Keratinocyte (primary cell): ENCODE measurements at regions not wholly inside any gene's neighbourhood (a gene's known extent, or its start where the extent isn't known, plus 50 kb on each side); places are given as distances from the start of the nearest gene placed in this dataset.

Source experiments
- DNase-seq: peaks from one replicate; pipeline ENCODE4 v3.0.0-alpha.2; 2011; ENCODE audit warnings: low read depth, missing footprints, low spot score
- FAIRE-seq: peaks from 2 replicates; lab custom pipeline; 2011; peaks lifted over from hg19 to GRCh38; lab: Jason Lieb, UNC
- H2AFZ ChIP-seq: 2 replicates; pipeline ENCODE4 v1.6.0; 2012; ENCODE audit warnings: low read length, control low read depth, inconsistent platforms; ENCODE audit not compliant: control insufficient read depth
- H3K27ac ChIP-seq: 2 replicates; pipeline ENCODE4 v1.5.1; 2011; ENCODE audit warnings: low read length; ENCODE audit not compliant: control insufficient read depth, insufficient read depth
- H3K27me3 ChIP-seq: 3 replicates; pipeline ENCODE4 v1.6.0; 2011; ENCODE audit warnings: low read length; ENCODE audit not compliant: control insufficient read depth, insufficient read depth; ENCODE audit errors: extremely low read depth
- H3K36me3 ChIP-seq, 2 experiments: 2 replicates in 1 of 2; 3 replicates in 1 of 2; pipeline ENCODE4 v1.5.1; 2011; ENCODE audit warnings: low read length in 2 of 2, mild to moderate bottlenecking in 1 of 2; ENCODE audit not compliant: control insufficient read depth in 2 of 2, insufficient read depth in 2 of 2; ENCODE audit errors: extremely low read depth in 1 of 2
- H3K4me1 ChIP-seq: 3 replicates; pipeline ENCODE4 v1.5.1; 2011; ENCODE audit warnings: low read length; ENCODE audit not compliant: control insufficient read depth, insufficient read depth; ENCODE audit errors: extremely low read depth
- H3K4me2 ChIP-seq: 3 replicates; pipeline ENCODE4 v1.6.0; 2011; ENCODE audit warnings: low read depth, low read length; ENCODE audit not compliant: control insufficient read depth, insufficient read depth; ENCODE audit errors: extremely low read depth
- H3K4me3 ChIP-seq, 3 experiments: fragments of 200-600 bp in 1 of 3; sonication (generic) in 1 of 3; 2 replicates in 2 of 3; 3 replicates in 1 of 3; pipeline ENCODE4 v1.5.1; 2011 to 2016; ENCODE audit warnings: low read length in 3 of 3, mild to moderate bottlenecking in 3 of 3, control low read depth in 2 of 3, inconsistent platforms in 1 of 3, low read depth in 1 of 3, mixed read lengths in 1 of 3, mixed run types in 1 of 3, moderate library complexity in 1 of 3; ENCODE audit not compliant: control insufficient read depth in 2 of 3, insufficient read depth in 2 of 3; ENCODE audit errors: extremely low read depth in 1 of 3
- H3K79me2 ChIP-seq: 2 replicates; pipeline ENCODE4 v1.6.0; 2012; ENCODE audit warnings: low read length; ENCODE audit not compliant: control insufficient read depth, insufficient read depth
- H3K9ac ChIP-seq: 3 replicates; pipeline ENCODE4 v1.6.0; 2011; ENCODE audit warnings: low read length; ENCODE audit not compliant: control insufficient read depth, insufficient read depth; ENCODE audit errors: extremely low read depth
- H3K9me1 ChIP-seq: 3 replicates; pipeline ENCODE4 v1.6.0; 2011; ENCODE audit warnings: low read length; ENCODE audit not compliant: control insufficient read depth, insufficient read depth; ENCODE audit errors: extremely low read depth
- H3K9me3 ChIP-seq: 2 replicates; pipeline ENCODE4 v1.5.1; 2012; ENCODE audit warnings: low read depth, low read length; ENCODE audit not compliant: control insufficient read depth
- H4K20me1 ChIP-seq: 3 replicates; pipeline ENCODE4 v1.6.0; 2011; ENCODE audit warnings: low read length; ENCODE audit not compliant: control insufficient read depth, insufficient read depth; ENCODE audit errors: extremely low read depth
- EZH2 ChIP-seq: IDR thresholded peaks from one replicate; pipeline ENCODE4 v1.6.1; 2012; ENCODE audit warnings: inconsistent platforms, mild to moderate bottlenecking, low read length, moderate library complexity
- dilution Hi-C: fragments of 300-500 bp; cut with MboI; formaldehyde crosslinking; loops from one replicate; pipeline ENCODE4 v1.7.0; 2020; ENCODE audit warnings: low sequenced_read_pairs; ENCODE audit not compliant: extremely low pct_ligation_motif_present
- TF ChIP-seq, protein P1 (sequence below), 3 experiments: IDR thresholded peaks in 1 of 3; conservative IDR thresholded peaks in 1 of 3; optimal IDR thresholded peaks in 1 of 3; 2 replicates in 2 of 3; 3 replicates in 1 of 3; pipeline versions ENCODE3 to v1.5.1; 2011; ENCODE audit warnings: low read length in 3 of 3, mild to moderate bottlenecking in 3 of 3, moderate library complexity in 2 of 3, control low read depth in 1 of 3, inconsistent platforms in 1 of 3; ENCODE audit not compliant: insufficient read depth in 2 of 3; ENCODE audit errors: extremely low read depth in 1 of 3

DNA sequence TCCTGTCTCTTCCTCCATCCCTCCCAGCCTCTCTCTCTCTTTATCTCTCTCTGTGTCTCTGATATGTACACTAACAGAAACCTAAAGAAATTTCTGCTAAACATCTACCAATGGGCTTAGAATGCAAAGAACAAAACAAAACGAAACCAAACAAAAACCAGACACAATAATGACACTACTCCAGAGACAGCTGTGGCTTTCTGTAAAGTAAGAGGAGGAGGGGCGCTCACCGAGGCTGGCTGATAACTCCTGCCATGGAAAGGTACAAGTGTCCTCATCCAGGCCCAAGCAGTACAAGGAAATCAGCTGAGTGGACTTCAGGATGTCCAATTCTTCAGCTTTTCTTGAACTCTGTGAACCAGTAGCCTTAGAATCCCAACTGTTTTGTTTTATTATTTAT lies 70.4 kb upstream of the FZD8 start:
- Histone ChIP-seq H3K9me1 (no peaks in the 10 kb centered on the region), H4K20me1 (no peaks in the 10 kb centered on the region), H3K9ac (no peak overlapping the region), H3K27me3 (no peaks in the 10 kb centered on the region), H3K4me1 (no peaks in the 10 kb centered on the region), H3K4me2 (no peak overlapping the region), H3K9me3 (no peaks in the 10 kb centered on the region), H3K79me2 (no peaks in the 10 kb centered on the region), H3K4me3 (no peak overlapping the region), H2AFZ (no peak overlapping the region), H3K36me3 (no peaks in the 10 kb centered on the region), H3K27ac (no peak overlapping the region)
- no peak for FAIRE-seq
- no peak for DNase-seq
- dilution Hi-C loops, result no loop called here
- no peak for TF ChIP-seq EZH2

DNA sequence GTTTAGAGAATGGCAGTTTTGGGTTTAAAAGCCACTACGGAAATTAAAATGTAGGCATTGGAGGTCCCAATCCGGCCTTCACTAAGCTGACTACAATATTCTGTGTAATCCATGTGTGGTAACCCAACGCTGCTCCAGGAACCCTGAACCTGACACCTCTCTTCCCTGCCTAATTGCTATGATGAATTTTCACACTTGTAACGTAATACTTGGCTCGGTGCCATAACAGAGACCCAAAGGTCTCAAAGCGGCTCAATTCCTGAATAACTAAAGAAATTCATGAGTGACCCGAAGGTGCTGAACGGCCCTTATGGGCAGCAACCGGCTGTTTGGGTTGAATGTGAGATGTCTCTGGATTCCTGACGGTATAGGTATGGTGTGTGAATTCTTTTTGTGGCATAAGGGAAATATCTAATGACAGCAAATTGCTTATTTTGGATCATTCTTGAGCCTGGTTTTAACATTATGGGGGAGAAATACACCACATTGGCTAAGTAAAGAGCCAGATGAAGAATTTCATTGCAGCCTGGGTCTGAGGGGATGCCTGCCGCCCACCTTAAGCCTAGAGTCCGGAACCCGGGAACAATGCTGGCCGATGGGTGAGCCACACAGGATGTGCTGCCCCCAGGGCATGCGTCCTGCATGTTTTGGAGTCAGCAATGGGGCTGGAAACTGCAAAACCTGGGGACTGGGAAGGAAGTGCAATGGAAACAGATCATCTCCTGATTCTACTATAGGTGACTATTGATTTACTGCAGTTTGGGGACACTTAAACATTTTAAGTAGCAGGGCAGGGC lies 69.7 kb upstream of the FZD8 start:
- TF ChIP-seq EZH2, result no peak
- TF ChIP-seq, protein P1, sequence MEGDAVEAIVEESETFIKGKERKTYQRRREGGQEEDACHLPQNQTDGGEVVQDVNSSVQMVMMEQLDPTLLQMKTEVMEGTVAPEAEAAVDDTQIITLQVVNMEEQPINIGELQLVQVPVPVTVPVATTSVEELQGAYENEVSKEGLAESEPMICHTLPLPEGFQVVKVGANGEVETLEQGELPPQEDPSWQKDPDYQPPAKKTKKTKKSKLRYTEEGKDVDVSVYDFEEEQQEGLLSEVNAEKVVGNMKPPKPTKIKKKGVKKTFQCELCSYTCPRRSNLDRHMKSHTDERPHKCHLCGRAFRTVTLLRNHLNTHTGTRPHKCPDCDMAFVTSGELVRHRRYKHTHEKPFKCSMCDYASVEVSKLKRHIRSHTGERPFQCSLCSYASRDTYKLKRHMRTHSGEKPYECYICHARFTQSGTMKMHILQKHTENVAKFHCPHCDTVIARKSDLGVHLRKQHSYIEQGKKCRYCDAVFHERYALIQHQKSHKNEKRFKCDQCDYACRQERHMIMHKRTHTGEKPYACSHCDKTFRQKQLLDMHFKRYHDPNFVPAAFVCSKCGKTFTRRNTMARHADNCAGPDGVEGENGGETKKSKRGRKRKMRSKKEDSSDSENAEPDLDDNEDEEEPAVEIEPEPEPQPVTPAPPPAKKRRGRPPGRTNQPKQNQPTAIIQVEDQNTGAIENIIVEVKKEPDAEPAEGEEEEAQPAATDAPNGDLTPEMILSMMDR (optimal IDR thresholded peaks at IDR 0.05 in 1 of 3, IDR thresholded peaks at IDR 0.05 in 1 of 3, conservative IDR thresholded peaks at IDR 0.05 in 1 of 3; ENCODE audit: extremely low read depth in 1 of 3, insufficient read depth in 2 of 3, low read length in 3 of 3), result no peak
- H3K27me3 ChIP-seq, result no peaks in the 10 kb centered on the region
- no peak overlapping the region for H3K4me2 ChIP-seq
- no peaks in the 10 kb centered on the region for H4K20me1 ChIP-seq
- H3K9ac ChIP-seq, result no peak overlapping the region
- FAIRE-seq, result no peak
- no peaks in the 10 kb centered on the region for H3K4me1 ChIP-seq
- dilution Hi-C loops, result no loop called here
- H3K4me3 ChIP-seq, result no peak overlapping the region
- no peaks in the 10 kb centered on the region for H3K79me2 ChIP-seq
- H3K9me3 ChIP-seq, result no peaks in the 10 kb centered on the region
- DNase-seq, result no peak
- no peaks in the 10 kb centered on the region for H3K36me3 ChIP-seq
- no peaks in the 10 kb centered on the region for H3K9me1 ChIP-seq
- no peak overlapping the region for H3K27ac ChIP-seq
- no peak overlapping the region for H2AFZ ChIP-seq
